Mesendoderm (in vitro differentiated cells): ENCODE measurements at regions not wholly inside any gene's neighbourhood (a gene's known extent, or its start where the extent isn't known, plus 50 kb on each side); places are given as distances from the start of the nearest gene placed in this dataset.
"Not testable (repeated sequence)": the region's sequence is repeated elsewhere in the genome, so short reads cannot be mapped to it uniquely, and the experiment has no call there.

Source experiments
- DNase-seq: peaks from one replicate; pipeline ENCODE4 v3.0.0; 2013
- H2AK5ac ChIP-seq: 2 replicates; pipeline ENCODE4 v1.6.1; 2013; ENCODE audit warnings: low read length, inconsistent platforms
- H2BK120ac ChIP-seq: 2 replicates; pipeline ENCODE4 v1.6.1; 2013; ENCODE audit warnings: low read depth, mild to moderate bottlenecking, low read length, moderate library complexity, mixed read lengths
- H2BK15ac ChIP-seq: replicated peaks from 2 replicates; pipeline ENCODE4 v1.6.1; 2013; ENCODE audit warnings: low read depth, mild to moderate bottlenecking, moderate library complexity
- H2BK5ac ChIP-seq: 2 replicates; pipeline ENCODE4 v1.6.1; 2013; ENCODE audit warnings: low read length, inconsistent platforms
- H3K18ac ChIP-seq: 2 replicates; pipeline ENCODE4 v1.6.1; 2013; ENCODE audit warnings: mild to moderate bottlenecking, low read length, mixed read lengths
- H3K23ac ChIP-seq: one replicate; pipeline ENCODE4 v1.6.1; 2013; ENCODE audit warnings: low read length
- H3K27ac ChIP-seq: 2 replicates; pipeline ENCODE4 v1.5.1; 2013; ENCODE audit warnings: low read depth, mild to moderate bottlenecking, inconsistent platforms, low read length, moderate library complexity
- H3K27me3 ChIP-seq: 2 replicates; pipeline ENCODE4 v1.6.1; 2013; ENCODE audit warnings: low read length, control low read depth, mild to moderate bottlenecking, inconsistent platforms; ENCODE audit not compliant: insufficient read depth, poor library complexity
- H3K36me3 ChIP-seq: 2 replicates; pipeline ENCODE4 v1.6.1; 2013; ENCODE audit warnings: low read length, inconsistent platforms; ENCODE audit not compliant: control insufficient read depth, insufficient read depth
- H3K4ac ChIP-seq: one replicate; pipeline ENCODE4 v1.6.1; 2013; ENCODE audit warnings: low read depth, mild to moderate bottlenecking, low read length, moderate library complexity
- H3K4me1 ChIP-seq: 2 replicates; pipeline ENCODE4 v1.6.1; 2013; ENCODE audit warnings: low read depth, low read length, inconsistent platforms; ENCODE audit not compliant: control insufficient read depth
- H3K4me2 ChIP-seq: 2 replicates; pipeline ENCODE4 v1.6.1; 2013; ENCODE audit warnings: low read length
- H3K4me3 ChIP-seq: 2 replicates; pipeline ENCODE4 v1.5.1; 2013; ENCODE audit warnings: mild to moderate bottlenecking, low read length
- H3K56ac ChIP-seq: one replicate; pipeline ENCODE4 v1.6.1; 2013; ENCODE audit warnings: low read length
- H3K79me1 ChIP-seq: 2 replicates; pipeline ENCODE4 v1.6.1; 2013; ENCODE audit warnings: low read length, inconsistent platforms
- H3K79me2 ChIP-seq: 2 replicates; pipeline ENCODE4 v1.6.1; 2013; ENCODE audit warnings: mild to moderate bottlenecking, low read length; ENCODE audit not compliant: control insufficient read depth, insufficient read depth
- H3K9ac ChIP-seq: 2 replicates; pipeline ENCODE4 v1.6.1; 2013; ENCODE audit warnings: low read length, inconsistent platforms
- H4K5ac ChIP-seq: one replicate; pipeline ENCODE4 v1.6.1; 2013; ENCODE audit warnings: low read length
- H4K8ac ChIP-seq: one replicate; pipeline ENCODE4 v1.6.1; 2013; ENCODE audit warnings: low read depth, mild to moderate bottlenecking, control low read depth, low read length, moderate library complexity
- WGBS: extraction: QIAGEN DNeasy Blood & Tissue Kit; methylation state at CpG from one replicate; pipeline ENCODE4 v1.1.7; 2013; ENCODE audit warnings: low lambda C conversion rate, missing lambda C conversion rate; ENCODE audit not compliant: insufficient coverage; ENCODE audit errors: extremely low coverage; 5-methylcytosine and 5-hydroxymethylcytosine counted together

DNA sequence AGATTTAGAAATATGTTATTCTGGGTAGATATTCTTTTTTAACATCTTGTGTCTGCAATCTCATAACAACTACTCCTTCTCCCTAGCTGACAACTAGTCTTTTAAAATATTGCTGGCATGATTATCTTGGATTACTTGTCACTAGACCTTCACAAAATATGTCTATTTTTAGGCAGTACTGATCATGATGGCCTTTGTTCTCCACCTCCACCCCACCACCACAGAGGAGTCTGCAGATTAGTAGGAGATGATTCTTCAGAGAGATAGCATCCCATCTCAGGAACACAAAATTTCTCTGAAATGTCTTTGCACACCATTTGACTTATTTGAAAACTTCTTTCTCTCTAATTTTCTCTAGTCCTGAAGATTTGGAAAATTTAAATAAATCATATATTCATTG, 338.1 kb upstream of the SPHKAP start:
- Histone ChIP-seq H3K18ac (no peak overlapping the region), H2BK5ac (no peak overlapping the region), H3K36me3 (no peaks in the 10 kb centered on the region), H3K79me2 (no peaks in the 10 kb centered on the region), H2AK5ac (no peak overlapping the region), H3K4me3 (no peak overlapping the region), H3K9ac (no peak overlapping the region), H2BK120ac (no peak overlapping the region), H3K27ac (no peak overlapping the region), H3K4me2 (no peak overlapping the region), H4K5ac (no peak overlapping the region), H3K79me1 (no peaks in the 10 kb centered on the region), H3K56ac (no peak overlapping the region), H3K27me3 (no peaks in the 10 kb centered on the region), H3K23ac (no peak overlapping the region), H2BK15ac (no peak overlapping the region), H3K4me1 (no peaks in the 10 kb centered on the region), H3K4ac (no peak overlapping the region), H4K8ac (no peak overlapping the region)
- DNase-seq: no peak

DNA sequence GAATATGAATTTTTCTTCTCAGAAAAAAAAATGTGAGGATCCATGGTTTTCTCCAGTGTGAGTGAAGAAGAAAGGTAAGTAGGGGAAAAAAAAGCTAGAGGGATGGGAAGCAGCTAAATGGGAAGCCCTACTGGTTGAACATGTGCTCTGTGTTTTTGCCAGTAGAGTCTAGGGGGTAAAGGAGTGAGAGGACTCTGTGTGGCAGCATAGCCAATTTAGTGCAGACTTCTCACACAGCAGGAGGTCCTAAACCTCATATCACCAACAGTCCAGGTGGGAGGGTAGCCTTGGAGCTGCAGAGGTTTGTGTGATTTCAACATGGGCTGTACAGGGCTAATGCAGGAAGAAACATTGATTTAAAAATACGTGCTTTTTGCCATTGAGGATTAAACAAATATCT, 334.5 kb upstream of the SPHKAP start:
- H3K56ac ChIP-seq: no peak overlapping the region
- H4K5ac ChIP-seq: no peak overlapping the region
- H3K4ac ChIP-seq: no peak overlapping the region
- H3K27me3 ChIP-seq: no peaks in the 10 kb centered on the region
- H3K4me2 ChIP-seq: no peak overlapping the region
- H3K9ac ChIP-seq: no peak overlapping the region
- no peak overlapping the region for H2BK5ac ChIP-seq
- no CpG with 5 or more reads among the region's 1 CpG for WGBS
- H3K79me2 ChIP-seq: no peaks in the 10 kb centered on the region
- no peaks in the 10 kb centered on the region for H3K4me1 ChIP-seq
- H2AK5ac ChIP-seq: no peak overlapping the region
- H2BK120ac ChIP-seq: no peak overlapping the region
- no peak overlapping the region for H3K18ac ChIP-seq
- peak; percentile 34 for DNase-seq
- H3K4me3 ChIP-seq: no peak overlapping the region
- H4K8ac ChIP-seq: no peak overlapping the region
- no peak overlapping the region for H3K27ac ChIP-seq
- H2BK15ac ChIP-seq: no peak overlapping the region
- H3K23ac ChIP-seq: no peak overlapping the region
- H3K79me1 ChIP-seq: no peaks in the 10 kb centered on the region
- H3K36me3 ChIP-seq: no peaks in the 10 kb centered on the region

DNA sequence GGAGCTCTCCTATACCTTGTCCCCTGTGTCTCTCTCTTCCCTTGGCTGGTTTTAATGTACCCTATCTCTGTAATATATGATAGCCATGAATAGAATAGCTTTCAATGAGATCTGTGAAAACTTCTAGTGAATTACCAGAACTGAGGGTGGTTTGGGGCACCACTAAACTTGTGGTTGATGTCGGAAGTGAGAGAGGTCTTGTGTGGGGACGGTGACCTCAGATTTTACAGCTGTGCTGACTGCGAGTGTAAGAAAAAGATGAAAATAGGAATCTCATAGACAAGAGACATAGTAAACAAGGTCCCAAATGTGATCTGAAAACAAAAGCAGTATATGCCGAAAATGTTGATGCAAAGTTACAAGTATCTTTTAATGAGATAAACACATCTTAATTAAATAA, 332.0 kb upstream of the SPHKAP start:
- not testable (repeated sequence) for H3K4me3 ChIP-seq, H2BK120ac ChIP-seq, H2BK15ac ChIP-seq, DNase-seq, H3K27me3 ChIP-seq, H3K4ac ChIP-seq, H3K36me3 ChIP-seq, H3K18ac ChIP-seq, H3K4me1 ChIP-seq, H3K27ac ChIP-seq, H4K8ac ChIP-seq, H3K9ac ChIP-seq, H2BK5ac ChIP-seq, H3K4me2 ChIP-seq, H3K56ac ChIP-seq, H4K5ac ChIP-seq, H2AK5ac ChIP-seq, H3K79me2 ChIP-seq, H3K79me1 ChIP-seq, H3K23ac ChIP-seq
- WGBS: no CpG with 5 or more reads among the region's 4 CpGs

DNA sequence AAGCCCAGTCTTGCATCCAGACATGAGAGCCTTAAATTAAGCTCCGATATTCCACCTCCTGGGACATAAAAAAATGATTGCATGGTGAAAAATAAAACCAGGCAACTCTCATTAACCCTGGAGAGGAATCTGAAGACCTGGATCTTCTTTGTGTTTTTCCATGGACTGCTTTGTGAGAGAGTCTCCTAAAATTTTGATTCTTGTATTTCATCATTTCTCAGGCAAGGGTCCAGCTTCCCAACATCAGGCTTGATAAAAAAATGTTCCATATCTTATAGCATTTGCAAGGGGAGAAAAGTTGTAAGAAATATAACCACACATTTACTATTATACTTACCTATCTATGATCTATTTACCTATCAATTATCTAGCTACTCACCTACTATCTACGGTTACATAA, 327.5 kb upstream of the SPHKAP start:
- H2BK120ac ChIP-seq: no peak overlapping the region

DNA sequence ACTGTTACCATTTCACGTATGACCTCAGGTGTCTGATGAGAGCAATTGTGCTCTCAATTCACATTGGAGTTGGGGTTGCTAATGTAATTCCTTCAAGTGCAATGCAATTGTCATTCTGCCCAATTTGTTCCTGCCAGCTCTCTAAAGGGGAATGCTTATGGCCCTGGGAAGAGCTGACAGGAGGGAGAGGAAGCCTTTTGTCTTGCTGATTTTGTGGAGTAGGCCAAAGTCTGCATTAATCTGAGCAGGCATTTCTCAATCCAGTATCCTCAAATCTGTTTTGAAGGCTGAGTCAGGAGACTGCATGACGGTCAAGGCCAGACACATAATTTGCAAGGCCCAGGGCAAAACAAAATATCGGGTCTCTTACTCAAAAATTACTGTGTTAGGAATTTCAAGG, 326.4 kb upstream of the SPHKAP start:
- Histone ChIP-seq H3K4me2 (no peak overlapping the region), H3K4ac (no peak overlapping the region), H3K4me1 (peaks cover 8% of the 10 kb centered on the region), H2BK120ac (no peak overlapping the region), H3K23ac (no peak overlapping the region), H3K18ac (peak overlapping the region; percentile 31), H4K8ac (no peak overlapping the region), H3K56ac (no peak overlapping the region), H3K4me3 (no peak overlapping the region), H2BK15ac (no peak overlapping the region), H3K79me2 (no peaks in the 10 kb centered on the region), H3K27ac (no peak overlapping the region), H4K5ac (peak overlapping the region; percentile 81), H3K36me3 (no peaks in the 10 kb centered on the region), H2AK5ac (no peak overlapping the region), H3K79me1 (no peaks in the 10 kb centered on the region), H2BK5ac (peak overlapping the region; percentile 42), H3K27me3 (no peaks in the 10 kb centered on the region), H3K9ac (no peak overlapping the region)
- peak; percentile 83 for DNase-seq
- no CpG with 5 or more reads among the region's 3 CpGs for WGBS

More for the DNA sequence above, 327.5 kb upstream of the SPHKAP start:
- H4K8ac ChIP-seq: no peak overlapping the region
- no peaks in the 10 kb centered on the region for H3K27me3 ChIP-seq
- 40% methylated on average over 1 of the region's 2 CpGs for WGBS
- H2BK15ac ChIP-seq: no peak overlapping the region
- no peaks in the 10 kb centered on the region for H3K36me3 ChIP-seq
- no peak overlapping the region for H3K27ac ChIP-seq
- no peak overlapping the region for H3K4me3 ChIP-seq
- H3K18ac ChIP-seq: no peak overlapping the region
- DNase-seq: no peak
- no peak overlapping the region for H3K4me2 ChIP-seq
- H3K79me1 ChIP-seq: no peaks in the 10 kb centered on the region
- H2BK5ac ChIP-seq: no peak overlapping the region
- H3K4me1 ChIP-seq: peaks cover 8% of the 10 kb centered on the region
- H3K9ac ChIP-seq: no peak overlapping the region
- no peak overlapping the region for H3K23ac ChIP-seq
- H3K4ac ChIP-seq: no peak overlapping the region
- no peaks in the 10 kb centered on the region for H3K79me2 ChIP-seq
- no peak overlapping the region for H2AK5ac ChIP-seq
- no peak overlapping the region for H3K56ac ChIP-seq
- H4K5ac ChIP-seq: no peak overlapping the region

DNA sequence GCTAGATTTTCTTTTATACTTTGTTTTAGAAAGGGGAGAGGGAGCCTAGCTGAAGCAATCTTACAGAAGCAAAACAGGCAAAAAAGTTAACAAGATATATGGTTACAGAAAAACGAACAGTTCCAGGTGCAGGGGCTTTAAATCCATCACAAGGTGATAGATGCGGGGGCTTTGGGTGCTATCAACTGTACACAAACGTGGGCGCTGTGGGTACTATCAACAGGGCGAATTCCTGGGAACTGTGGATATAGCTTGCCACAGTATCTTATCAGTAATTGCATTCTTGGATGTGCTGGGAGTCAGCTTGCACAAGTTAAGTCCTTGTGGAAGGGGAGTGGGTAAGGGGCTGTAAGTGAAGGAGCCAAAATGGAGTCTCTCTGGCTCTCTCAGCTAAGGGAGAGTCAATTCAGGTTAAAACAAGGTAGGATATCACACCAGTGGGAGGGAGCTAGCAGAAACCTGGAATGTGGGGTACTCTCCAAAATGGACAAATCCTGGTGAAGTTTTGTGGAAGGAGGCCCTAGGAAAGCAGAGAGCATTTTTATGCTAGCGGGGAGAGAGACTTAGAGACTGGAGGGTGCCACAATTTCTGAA, 325.8 kb upstream of the SPHKAP start:
- Histone ChIP-seq H3K27ac (no peak overlapping the region), H3K23ac (no peak overlapping the region), H3K4ac (no peak overlapping the region), H3K79me1 (no peaks in the 10 kb centered on the region), H3K36me3 (no peaks in the 10 kb centered on the region), H3K4me2 (no peak overlapping the region), H4K8ac (no peak overlapping the region), H2AK5ac (no peak overlapping the region), H3K18ac (peak overlapping the region; percentile 75), H4K5ac (no peak overlapping the region), H3K4me1 (peaks cover 8% of the 10 kb centered on the region), H3K4me3 (no peak overlapping the region), H2BK15ac (no peak overlapping the region), H2BK5ac (peak overlapping the region; percentile 42), H2BK120ac (peak overlapping the region; percentile 73), H3K56ac (no peak overlapping the region), H3K27me3 (no peaks in the 10 kb centered on the region), H3K9ac (no peak overlapping the region), H3K79me2 (no peaks in the 10 kb centered on the region)
- DNase-seq: peak; percentile 19
- WGBS: no CpG with 5 or more reads among the region's 6 CpGs
